HepG2 (cell line): ENCODE measurements at regions not wholly inside any gene's neighbourhood (a gene's known extent, or its start where the extent isn't known, plus 50 kb on each side); places are given as distances from the start of the nearest gene placed in this dataset.

ENCODE experiments used
- ATAC-seq: fragments of 200-7000 bp; cut with Tn5 transposase; 3 replicates; pipeline ENCODE4 v1.9.1; 2020; ENCODE audit warnings: mild to moderate bottlenecking, moderate library complexity
- BruUV-seq: library from RNA; stranded (reverse); fragments of 400-500 nt; replicated peaks from 2 replicates; lab custom pipeline; 2021; lab: Mats Ljungman, UMichigan
- CTCF ChIA-PET: fragments of 300-600 bp; formaldehyde crosslinking; extraction: SDS; loops from one replicate; lab custom pipeline; 2021; ENCODE audit warnings: low total read pairs, inconsistent platforms, low intra/inter-chr PET ratio; lab: Yijun Ruan, JAX
- POLR2A ChIA-PET: fragments of 350-600 bp; sonication (Branson Sonifier 250); formaldehyde crosslinking; loops from one replicate; lab custom pipeline; 2020; ENCODE audit warnings: antibody characterized with exemption, inconsistent platforms; lab: Yijun Ruan, JAX
- DNase-seq: peaks from one replicate; pipeline ENCODE4 v3.0.0-alpha.2; 2015; ENCODE audit warnings: low spot score
- FAIRE-seq: peaks from 3 replicates; lab custom pipeline; 2011; peaks lifted over from hg19 to GRCh38; lab: Jason Lieb, UNC
- H2AFZ ChIP-seq: one replicate; pipeline ENCODE4 v1.6.1; 2011; ENCODE audit warnings: low read length, inconsistent platforms
- H3K27ac ChIP-seq: fragments of 300-600 bp; 3 replicates; pipeline ENCODE4 v1.8.0; 2011; ENCODE audit warnings: mixed run types, mild to moderate bottlenecking, mixed read lengths, low read length, inconsistent platforms; ENCODE audit not compliant: insufficient read depth; ENCODE audit errors: extremely low read length
- H3K27me3 ChIP-seq, 2 experiments: fragments of 200-600 bp in 1 of 2; 2 replicates in 1 of 2; 3 replicates in 1 of 2; pipeline versions ENCODE4 v1.6.0 to v1.8.0; 2011; ENCODE audit warnings: low read length in 2 of 2, mild to moderate bottlenecking in 2 of 2, moderate library complexity in 2 of 2, inconsistent platforms in 1 of 2; ENCODE audit not compliant: insufficient read depth in 2 of 2, control insufficient read depth in 1 of 2
- H3K36me3 ChIP-seq, 2 experiments: fragments of 200-600 bp in 1 of 2; replicated peaks in 1 of 2; 2 replicates in 1 of 2; 3 replicates in 1 of 2; pipeline versions ENCODE4 v1.5.1 to v1.8.0; 2011; ENCODE audit warnings: low read length in 2 of 2, inconsistent platforms in 1 of 2; ENCODE audit not compliant: insufficient read depth in 2 of 2, control insufficient read depth in 1 of 2
- H3K4me1 ChIP-seq: 2 replicates; pipeline ENCODE4 v1.5.1; 2012; ENCODE audit warnings: low read length, inconsistent platforms; ENCODE audit not compliant: insufficient read depth
- H3K4me2 ChIP-seq: 2 replicates; pipeline ENCODE4 v1.6.0; 2011; ENCODE audit warnings: low read depth, low read length, inconsistent platforms
- H3K4me3 ChIP-seq, 3 experiments: fragments of 200-600 bp in 1 of 3; sonication (generic), shearing (Covaris generic) in 1 of 3; replicated peaks in 1 of 3; 2 replicates each; pipeline ENCODE4 v1.5.1; 2011 to 2016; ENCODE audit warnings: low read length in 3 of 3, inconsistent platforms in 2 of 3, low read depth in 2 of 3, mild to moderate bottlenecking in 2 of 3, control low read depth in 1 of 3, mixed read lengths in 1 of 3; ENCODE audit not compliant: insufficient read depth in 1 of 3
- H3K79me2 ChIP-seq: one replicate; pipeline ENCODE4 v1.6.1; 2011; ENCODE audit warnings: low read length, inconsistent platforms; ENCODE audit not compliant: insufficient read depth
- H3K9ac ChIP-seq: 2 replicates; pipeline ENCODE4 v1.6.0; 2011; ENCODE audit warnings: mild to moderate bottlenecking, low read depth, low read length, inconsistent platforms; ENCODE audit not compliant: insufficient read depth
- H3K9me3 ChIP-seq: 2 replicates; pipeline ENCODE4 v1.5.1; 2012; ENCODE audit warnings: mild to moderate bottlenecking, low read length
- H4K20me1 ChIP-seq: 2 replicates; pipeline ENCODE4 v1.6.0; 2011; ENCODE audit warnings: inconsistent platforms, mild to moderate bottlenecking, low read length, moderate library complexity; ENCODE audit not compliant: insufficient read depth
- HNRNPL ChIP-seq: fragments of 200-400 bp; formaldehyde crosslinking; IDR thresholded peaks from 2 replicates; pipeline ENCODE4 v1.6.1; 2017; ENCODE audit warnings: mild to moderate bottlenecking, low read depth, low read length
- IRF9 ChIP-seq: sonication (generic); formaldehyde crosslinking; IDR thresholded peaks from 2 replicates; pipeline ENCODE4 v1.8.0; 2022; ENCODE audit warnings: missing genetic modification reagents, mild to moderate bottlenecking, borderline replicate concordance
- MAFK ChIP-seq, 2 experiments: IDR thresholded peaks in 1 of 2; conservative IDR thresholded peaks in 1 of 2; 2 replicates each; pipeline ENCODE4 v1.6.1; 2011; ENCODE audit warnings: improper control_type of control experiment in 2 of 2, low read length in 2 of 2
- MIER2 ChIP-seq: IDR thresholded peaks from 2 replicates; pipeline ENCODE4 v1.6.1; 2016; ENCODE audit warnings: missing biosample characterization, missing genetic modification reagents
- NCOA1 ChIP-seq: sonication (generic); formaldehyde crosslinking; IDR thresholded peaks from 2 replicates; pipeline ENCODE4 v1.9.0; 2021; ENCODE audit warnings: missing genetic modification reagents
- PTBP1 ChIP-seq: fragments of 200-400 bp; formaldehyde crosslinking; IDR thresholded peaks from 2 replicates; pipeline ENCODE4 v1.6.1; 2018; ENCODE audit warnings: low read length, low read depth; ENCODE audit not compliant: poor library complexity, severe bottlenecking
- RAD51 ChIP-seq: fragments of 450-650 bp; IDR thresholded peaks from 2 replicates; pipeline ENCODE4 v1.6.1; 2016; ENCODE audit warnings: borderline replicate concordance
- U2AF2 ChIP-seq: fragments of 200-400 bp; formaldehyde crosslinking; IDR thresholded peaks from 2 replicates; pipeline ENCODE4 v1.6.1; 2017; ENCODE audit warnings: low read depth, mild to moderate bottlenecking, low read length
- ZBTB7B ChIP-seq: sonication (generic); formaldehyde crosslinking; IDR thresholded peaks from 2 replicates; pipeline ENCODE4 v1.4.0; 2020; ENCODE audit warnings: missing genetic modification reagents
- ZFP90 ChIP-seq: sonication (generic); formaldehyde crosslinking; IDR thresholded peaks from 2 replicates; pipeline ENCODE4 v1.8.0; 2022; ENCODE audit warnings: missing genetic modification reagents, mild to moderate bottlenecking, inconsistent platforms, borderline replicate concordance
- ZNF274 ChIP-seq: sonication (generic); formaldehyde crosslinking; IDR thresholded peaks from 2 replicates; pipeline ENCODE4 v1.5.1; 2020; ENCODE audit warnings: mild to moderate bottlenecking, missing genetic modification reagents
- ZNF317 ChIP-seq: sonication (generic); formaldehyde crosslinking; IDR thresholded peaks from 2 replicates; pipeline ENCODE4 v1.5.0; 2020; ENCODE audit warnings: mild to moderate bottlenecking, missing genetic modification reagents
- ZNF496 ChIP-seq: sonication (generic); formaldehyde crosslinking; IDR thresholded peaks from 2 replicates; pipeline ENCODE4 v1.8.1; 2023; ENCODE audit warnings: mild to moderate bottlenecking, moderate library complexity, missing genetic modification reagents; ENCODE audit not compliant: insufficient replicate concordance
- ZNF510 ChIP-seq: sonication (generic); formaldehyde crosslinking; IDR thresholded peaks from 2 replicates; pipeline ENCODE4 v1.4.0; 2020; ENCODE audit warnings: low read depth, mild to moderate bottlenecking, missing genetic modification reagents
- ZNF746 ChIP-seq: sonication (generic); formaldehyde crosslinking; IDR thresholded peaks from 2 replicates; pipeline ENCODE4 v1.8.0; 2022; ENCODE audit warnings: mild to moderate bottlenecking, missing genetic modification reagents
- ZNF777 ChIP-seq: sonication (generic); formaldehyde crosslinking; IDR thresholded peaks from 2 replicates; pipeline ENCODE4 v1.4.0; 2020; ENCODE audit warnings: missing genetic modification reagents
- WGBS: methylation state at CpG from one replicate; pipeline ENCODE4 v1.1.6; 2017; ENCODE audit warnings: low lambda C conversion rate; 5-methylcytosine and 5-hydroxymethylcytosine counted together
- in situ Hi-C: cut with HindIII; loops from 2 replicates; pipeline ENCODE4 v1.10.0; 2017; ENCODE audit warnings: low pct_unique_long_range_greater_than_20kb; ENCODE audit not compliant: extremely low pct_ligation_motif_present
- intact Hi-C: fragments of 100-400 bp; cut with micrococcal nuclease; formaldehyde crosslinking; loops from one replicate; pipeline ENCODE4 v1.10.0; 2022; ENCODE audit not compliant: unreplicated experiment
- TF ChIP-seq, protein P1 (sequence below): sonication (generic); formaldehyde crosslinking; IDR thresholded peaks from 2 replicates; pipeline ENCODE4 v1.8.0; 2022; ENCODE audit warnings: low read depth, missing genetic modification reagents

DNA sequence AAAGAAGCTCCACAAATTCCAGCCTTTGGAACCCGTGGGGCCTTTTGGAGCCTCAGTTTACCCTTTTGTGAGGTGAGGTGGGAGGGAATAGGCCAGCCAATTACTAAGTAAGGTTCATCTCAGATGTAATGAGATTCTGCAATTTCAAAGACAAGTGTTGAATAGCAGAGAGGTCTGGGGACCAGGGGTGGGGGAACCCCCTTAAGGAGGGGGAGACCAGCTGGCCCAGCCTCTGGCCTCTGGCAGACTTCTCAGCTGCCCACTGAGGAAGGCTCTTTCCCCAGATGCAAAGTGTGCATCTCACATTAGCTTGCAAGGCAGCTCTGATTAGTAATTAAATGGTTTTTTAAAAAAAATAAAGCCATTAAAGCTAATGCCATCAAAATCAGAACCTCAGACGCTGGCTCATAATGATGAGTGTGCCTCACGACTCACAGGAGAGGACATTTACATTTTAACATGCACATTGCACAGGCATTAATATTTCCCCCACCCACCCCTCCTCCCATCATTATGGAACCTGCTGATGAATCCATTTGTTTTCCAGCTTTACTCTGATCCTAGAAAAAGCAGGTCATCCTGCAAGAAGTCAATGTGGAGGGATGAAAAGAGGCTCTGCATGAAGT is 176.7 kb upstream of the TLE3 start:
- Histone ChIP-seq H3K27me3 (peaks cover 1 to 18% of the 10 kb centered on the region in 2 experiments; a peak in 3 of 5 replicates), H3K4me1 (peaks cover 7% of the 10 kb centered on the region), H3K36me3 (no peaks in the 10 kb centered on the region), H3K4me3 (no peak overlapping the region), H4K20me1 (no peaks in the 10 kb centered on the region), H3K79me2 (no peaks in the 10 kb centered on the region), H2AFZ (no peak overlapping the region), H3K4me2 (no peak overlapping the region), H3K9me3 (no peaks in the 10 kb centered on the region), H3K9ac (no peak overlapping the region), H3K27ac (no peak overlapping the region)
- intact Hi-C loops = no loop called here
- no peak for TF ChIP-seq ZNF274 (CRISPR knock-in tag)
- no peak for TF ChIP-seq MAFK (conservative IDR thresholded peaks at IDR 0.05 in 1 of 2, IDR thresholded peaks at IDR 0.05 in 1 of 2; ENCODE audit: low read length in 2 of 2)
- no peak for TF ChIP-seq ZNF777
- no peak for TF ChIP-seq ZNF510 (CRISPR knock-in tag)
- no peak for TF ChIP-seq ZNF746 (CRISPR knock-in tag)
- TF ChIP-seq MIER2 (CRISPR knock-in tag) = no peak
- no peak for TF ChIP-seq ZFP90
- no peak for TF ChIP-seq ZBTB7B
- in situ Hi-C loops = no loop called here
- WGBS = 36% methylated on average over 3 of the region's 3 CpGs
- FAIRE-seq (no peak), ATAC-seq (no peak), DNase-seq (no peak)
- CTCF ChIA-PET = no interaction called here
- POLR2A ChIA-PET = no interaction called here
- no TSS peak for BruUV-seq

DNA sequence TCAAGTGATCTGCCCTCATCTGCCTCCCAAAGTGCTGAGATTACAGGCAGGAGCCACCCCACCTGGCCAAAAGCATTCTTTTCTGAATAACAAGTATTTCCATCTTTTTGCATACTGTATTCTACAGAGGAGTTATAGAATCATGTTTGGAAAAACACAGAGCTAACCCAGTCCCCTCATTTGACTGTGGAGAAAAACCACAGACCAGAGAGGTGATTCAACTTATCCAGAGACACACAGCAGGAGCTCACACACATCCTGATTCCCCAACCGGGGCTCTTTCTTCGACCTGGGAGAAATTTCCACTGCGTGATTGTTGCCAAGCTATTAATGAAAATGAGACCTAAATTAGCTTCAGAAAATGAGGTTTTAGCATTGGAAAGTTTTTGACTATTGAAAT is 176.1 kb upstream of the TLE3 start:
- Histone ChIP-seq H3K27ac (no peak overlapping the region), H3K4me3 (no peak overlapping the region), H4K20me1 (no peaks in the 10 kb centered on the region), H3K27me3 (peaks cover 1 to 23% of the 10 kb centered on the region in 2 experiments; a peak in 3 of 5 replicates), H3K4me1 (peaks cover 11% of the 10 kb centered on the region), H3K4me2 (no peak overlapping the region), H2AFZ (no peak overlapping the region), H3K36me3 (no peaks in the 10 kb centered on the region), H3K9me3 (no peaks in the 10 kb centered on the region), H3K9ac (no peak overlapping the region), H3K79me2 (no peaks in the 10 kb centered on the region)
- WGBS = 85% methylated on average over 3 of the region's 3 CpGs
- intact Hi-C loops (no loop called here), in situ Hi-C loops (no loop called here)
- no peak for FAIRE-seq
- no TSS peak for BruUV-seq
- ChIA-PET CTCF (no interaction called here), POLR2A (no interaction called here)
- DNase-seq = no peak
- ATAC-seq = no peak
- TF ChIP-seq NCOA1 (no peak), RAD51 (no peak), HNRNPL (no peak), U2AF2 (no peak), ZNF317 (no peak), IRF9 (CRISPR knock-in tag) (no peak), ZNF496 (no peak), PTBP1 (no peak)
- TF ChIP-seq, protein P1, sequence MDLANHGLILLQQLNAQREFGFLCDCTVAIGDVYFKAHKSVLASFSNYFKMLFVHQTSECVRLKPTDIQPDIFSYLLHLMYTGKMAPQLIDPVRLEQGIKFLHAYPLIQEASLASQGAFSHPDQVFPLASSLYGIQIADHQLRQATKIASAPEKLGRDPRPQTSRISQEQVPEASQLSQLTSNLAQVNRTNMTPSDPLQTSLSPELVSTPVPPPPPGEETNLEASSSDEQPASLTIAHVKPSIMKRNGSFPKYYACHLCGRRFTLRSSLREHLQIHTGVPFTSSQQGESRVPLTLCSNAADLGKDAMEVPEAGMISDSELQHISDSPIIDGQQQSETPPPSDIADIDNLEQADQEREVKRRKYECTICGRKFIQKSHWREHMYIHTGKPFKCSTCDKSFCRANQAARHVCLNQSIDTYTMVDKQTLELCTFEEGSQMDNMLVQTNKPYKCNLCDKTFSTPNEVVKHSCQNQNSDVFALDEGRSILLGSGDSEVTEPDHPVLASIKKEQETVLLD (CRISPR knock-in tag) = no peak
